Endothelial cell (in vitro differentiated cells): ENCODE measurements at regions not wholly inside any gene's neighbourhood (a gene's known extent, or its start where the extent isn't known, plus 50 kb on each side); places are given as distances from the start of the nearest gene placed in this dataset.

Experiments
- DNase-seq: peaks from one replicate; pipeline ENCODE4 v3.0.0; 2021; ENCODE audit warnings: low spot score
- H3K27ac Mint-ChIP-seq: one replicate; pipeline ENCODE4 v1.8.0; 2021; ENCODE audit warnings: mixed read lengths, inconsistent platforms; ENCODE audit not compliant: unreplicated experiment
- H3K27me3 Mint-ChIP-seq: one replicate; pipeline ENCODE4 v1.8.0; 2021; ENCODE audit warnings: mild to moderate bottlenecking, moderate library complexity, mixed read lengths, inconsistent platforms; ENCODE audit not compliant: unreplicated experiment
- H3K36me3 Mint-ChIP-seq: one replicate; pipeline ENCODE4 v1.8.0; 2021; ENCODE audit warnings: mild to moderate bottlenecking, low read depth, mixed read lengths, inconsistent platforms; ENCODE audit not compliant: unreplicated experiment
- H3K4me1 Mint-ChIP-seq: one replicate; pipeline ENCODE4 v1.8.0; 2021; ENCODE audit warnings: mild to moderate bottlenecking, mixed read lengths, inconsistent platforms; ENCODE audit not compliant: unreplicated experiment
- H3K4me3 Mint-ChIP-seq: one replicate; pipeline ENCODE4 v1.8.0; 2021; ENCODE audit warnings: mild to moderate bottlenecking, mixed read lengths, inconsistent platforms; ENCODE audit not compliant: unreplicated experiment
- H3K9me3 Mint-ChIP-seq: one replicate; pipeline ENCODE4 v1.8.0; 2021; ENCODE audit warnings: mixed read lengths, inconsistent platforms; ENCODE audit not compliant: unreplicated experiment
- TF ChIP-seq, protein P1 (sequence below): fragments of 200-600 bp; sonication (generic); IDR thresholded peaks from one replicate; pipeline ENCODE4 v1.5.0; 2021; ENCODE audit warnings: antibody characterized with exemption; ENCODE audit not compliant: unreplicated experiment

DNA sequence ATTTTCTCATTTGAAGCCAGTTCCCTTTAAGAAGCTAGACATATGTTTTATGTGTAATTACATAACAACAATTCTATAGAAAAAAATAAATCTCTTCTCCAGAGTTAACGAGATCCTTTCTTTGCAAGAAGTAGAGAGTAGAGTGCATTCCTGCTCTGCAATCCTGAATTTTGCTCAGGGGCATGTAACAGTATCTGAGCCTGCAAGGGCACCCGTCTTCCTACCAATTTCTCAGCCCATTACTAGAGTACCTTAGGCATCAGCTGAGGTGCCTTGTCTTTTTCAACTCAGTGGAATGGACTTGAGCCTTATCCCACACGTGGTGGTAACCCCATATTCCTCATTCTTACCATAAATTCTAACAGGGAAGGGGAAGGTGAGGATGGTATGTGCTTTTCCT is 205.9 kb downstream of the IKZF2 start:
- Mint-ChIP-seq H3K36me3 (no peaks in the 10 kb centered on the region), H3K4me3 (no peak overlapping the region), H3K27ac (no peak overlapping the region), H3K4me1 (peaks cover 7% of the 10 kb centered on the region), H3K9me3 (no peaks in the 10 kb centered on the region), H3K27me3 (peaks cover 2% of the 10 kb centered on the region)
- no peak for DNase-seq
- TF ChIP-seq, protein P1, sequence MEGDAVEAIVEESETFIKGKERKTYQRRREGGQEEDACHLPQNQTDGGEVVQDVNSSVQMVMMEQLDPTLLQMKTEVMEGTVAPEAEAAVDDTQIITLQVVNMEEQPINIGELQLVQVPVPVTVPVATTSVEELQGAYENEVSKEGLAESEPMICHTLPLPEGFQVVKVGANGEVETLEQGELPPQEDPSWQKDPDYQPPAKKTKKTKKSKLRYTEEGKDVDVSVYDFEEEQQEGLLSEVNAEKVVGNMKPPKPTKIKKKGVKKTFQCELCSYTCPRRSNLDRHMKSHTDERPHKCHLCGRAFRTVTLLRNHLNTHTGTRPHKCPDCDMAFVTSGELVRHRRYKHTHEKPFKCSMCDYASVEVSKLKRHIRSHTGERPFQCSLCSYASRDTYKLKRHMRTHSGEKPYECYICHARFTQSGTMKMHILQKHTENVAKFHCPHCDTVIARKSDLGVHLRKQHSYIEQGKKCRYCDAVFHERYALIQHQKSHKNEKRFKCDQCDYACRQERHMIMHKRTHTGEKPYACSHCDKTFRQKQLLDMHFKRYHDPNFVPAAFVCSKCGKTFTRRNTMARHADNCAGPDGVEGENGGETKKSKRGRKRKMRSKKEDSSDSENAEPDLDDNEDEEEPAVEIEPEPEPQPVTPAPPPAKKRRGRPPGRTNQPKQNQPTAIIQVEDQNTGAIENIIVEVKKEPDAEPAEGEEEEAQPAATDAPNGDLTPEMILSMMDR: no peak

DNA sequence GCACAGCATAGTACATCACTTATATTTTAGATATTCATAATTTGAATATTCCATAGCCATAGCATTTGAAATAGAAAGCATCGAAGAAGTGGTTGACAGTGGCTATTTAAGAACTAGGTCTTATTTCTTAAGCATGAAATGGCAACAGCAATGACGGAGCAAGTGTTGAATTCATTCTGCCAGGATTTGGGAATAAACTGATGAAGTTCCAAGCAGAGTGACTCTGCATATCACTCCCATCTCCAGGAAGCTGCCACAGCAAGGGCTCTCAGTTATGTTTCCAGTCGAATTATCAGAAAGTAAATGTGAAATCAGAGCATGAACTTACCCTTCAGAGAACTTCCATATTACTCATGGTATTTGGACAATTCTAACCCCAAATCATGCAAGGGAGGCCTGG is 208.1 kb downstream of the IKZF2 start:
- Mint-ChIP-seq H3K4me3 (no peak overlapping the region), H3K27ac (no peak overlapping the region), H3K9me3 (no peaks in the 10 kb centered on the region), H3K4me1 (peaks cover 4% of the 10 kb centered on the region), H3K27me3 (no peaks in the 10 kb centered on the region), H3K36me3 (no peaks in the 10 kb centered on the region)
- DNase-seq: no peak
- TF ChIP-seq, protein P1: no peak

DNA sequence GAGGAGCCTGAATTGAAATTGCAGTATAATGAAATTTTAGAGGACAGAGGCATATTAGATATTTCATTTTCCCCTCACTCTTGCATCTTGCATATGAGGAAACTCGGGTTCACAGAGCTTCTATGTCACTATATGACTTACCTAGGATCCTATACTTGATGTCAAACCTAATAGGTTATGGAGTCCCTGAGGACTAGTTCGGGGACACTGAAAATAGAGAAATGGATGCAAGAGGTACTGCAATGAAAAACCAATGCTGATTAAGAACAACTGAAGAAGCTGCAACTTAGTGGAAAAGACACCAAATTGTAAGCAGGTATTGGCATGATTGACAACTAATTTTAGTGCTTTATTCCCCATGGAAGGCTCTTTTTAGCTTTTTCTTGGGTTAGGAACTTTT is 210.1 kb downstream of the IKZF2 start:
- TF ChIP-seq, protein P1: no peak
- Mint-ChIP-seq H3K4me1 (peaks cover 4% of the 10 kb centered on the region), H3K27me3 (peaks cover 1% of the 10 kb centered on the region), H3K4me3 (no peak overlapping the region), H3K36me3 (no peaks in the 10 kb centered on the region), H3K27ac (no peak overlapping the region), H3K9me3 (no peaks in the 10 kb centered on the region)
- no peak for DNase-seq

DNA sequence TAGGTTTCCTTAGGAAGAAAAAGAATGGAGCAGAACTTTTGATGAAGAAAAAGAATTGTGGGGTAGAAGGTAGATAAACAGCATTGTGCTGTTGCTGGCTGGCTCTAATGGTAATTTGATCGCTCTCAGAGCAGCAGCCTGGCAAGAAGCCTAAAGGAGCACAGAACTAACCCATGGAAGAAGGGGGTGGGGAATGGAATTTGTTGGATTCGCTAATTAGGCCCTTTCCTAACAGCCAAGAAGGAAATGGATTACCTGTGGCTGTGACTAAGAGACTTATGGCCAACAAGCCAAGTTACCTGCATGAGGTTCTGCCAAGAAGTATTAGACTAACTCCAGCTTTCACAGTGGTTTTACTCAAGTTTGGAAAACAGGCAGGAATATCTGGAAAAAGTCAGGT is 210.6 kb downstream of the IKZF2 start:
- peaks cover 1% of the 10 kb centered on the region for H3K27me3 Mint-ChIP-seq
- no peak overlapping the region for H3K27ac Mint-ChIP-seq
- H3K9me3 Mint-ChIP-seq: no peaks in the 10 kb centered on the region
- H3K36me3 Mint-ChIP-seq: no peaks in the 10 kb centered on the region
- H3K4me3 Mint-ChIP-seq: no peak overlapping the region
- TF ChIP-seq, protein P1: no peak
- peaks cover 4% of the 10 kb centered on the region for H3K4me1 Mint-ChIP-seq
- no peak for DNase-seq

DNA sequence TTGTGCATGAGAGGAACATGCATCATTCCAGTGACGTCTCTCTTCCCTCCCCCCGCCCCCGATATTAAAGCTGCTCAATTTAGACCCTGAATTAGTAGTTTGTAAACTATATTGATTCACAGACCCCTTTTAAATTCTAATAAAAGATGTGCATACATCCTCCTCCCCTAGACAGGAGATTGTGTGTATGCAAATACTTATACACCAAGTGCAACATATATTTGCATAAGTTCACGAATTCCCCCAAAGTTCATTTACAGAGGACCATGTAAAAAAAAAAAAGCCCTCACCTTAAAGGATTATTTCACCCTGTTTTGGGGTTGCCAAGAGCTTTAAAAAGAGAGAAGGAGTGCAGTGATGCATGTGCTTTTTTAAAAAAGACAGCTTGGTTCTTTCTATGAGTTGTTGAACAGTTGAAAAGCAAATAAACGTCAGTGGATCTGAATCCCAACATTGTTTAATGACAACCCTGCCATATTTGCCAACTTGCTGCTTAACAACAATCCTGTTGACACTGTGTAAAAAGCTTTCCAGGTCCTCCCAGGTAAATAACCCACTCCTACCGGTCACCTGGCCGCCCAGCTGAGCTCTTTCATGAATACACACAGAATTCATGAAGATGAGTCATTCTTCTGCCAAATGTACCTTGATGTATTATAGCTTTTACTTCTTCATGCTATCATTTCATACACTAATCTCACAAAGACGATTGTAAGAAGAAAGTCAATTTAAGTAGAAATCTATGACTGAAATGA is 211.5 kb downstream of the IKZF2 start:
- Mint-ChIP-seq H3K4me1 (peaks cover 4% of the 10 kb centered on the region), H3K4me3 (no peak overlapping the region)

More for the DNA sequence above, 211.5 kb downstream of the IKZF2 start:
- TF ChIP-seq, protein P1: no peak
- no peak for DNase-seq
- Mint-ChIP-seq H3K27ac (no peak overlapping the region), H3K9me3 (no peaks in the 10 kb centered on the region), H3K36me3 (no peaks in the 10 kb centered on the region), H3K27me3 (peaks cover 1% of the 10 kb centered on the region)
